Ascending aorta (tissue), 2 donors: ENCODE measurements at regions not wholly inside any gene's neighbourhood (a gene's known extent, or its start where the extent isn't known, plus 50 kb on each side); places are given as distances from the start of the nearest gene placed in this dataset.

Experiments
- DNase-seq, 2 donors: peaks; one replicate each; pipeline ENCODE4 v3.0.0-alpha.2; 2019; ENCODE audit warnings: low spot score in 2 of 2
- H3K27ac ChIP-seq, 2 donors: fragments of 200-600 bp; sonication (generic); one replicate each; pipeline ENCODE4 v1.5.1; 2016 to 2017; ENCODE audit warnings: mild to moderate bottlenecking in 1 of 2
- H3K27me3 ChIP-seq: fragments of 200-600 bp; sonication (generic); one replicate; pipeline ENCODE4 v1.5.1; 2017
- H3K36me3 ChIP-seq, 2 donors: fragments of 200-600 bp; sonication (generic); one replicate each; pipeline ENCODE4 v1.5.1; 2016
- H3K4me1 ChIP-seq, 2 donors: fragments of 200-600 bp; sonication (generic); one replicate each; pipeline ENCODE4 v1.5.1; 2016 to 2017; ENCODE audit warnings: mild to moderate bottlenecking in 1 of 2
- H3K4me3 ChIP-seq, 2 donors: fragments of 200-600 bp; sonication (generic); one replicate each; pipeline ENCODE4 v1.5.1; 2016 to 2017; ENCODE audit warnings: mild to moderate bottlenecking in 1 of 2
- H3K9me3 ChIP-seq, 2 donors: fragments of 200-600 bp; sonication (generic); one replicate each; pipeline ENCODE4 v1.5.1; 2016
- intact Hi-C: fragments of 100-400 bp; cut with DNase I; formaldehyde crosslinking; loops from one replicate; pipeline ENCODE4 v1.15.1; 2023
- TF ChIP-seq, protein P1 (sequence below), 3 experiments: fragments of 200-600 bp in 2 of 3; fragments of 450-650 bp in 1 of 3; sonication (generic) in 2 of 3; IDR thresholded peaks; one replicate each; pipeline ENCODE4 v1.5.1; 2016 to 2019; ENCODE audit warnings: antibody characterized with exemption in 3 of 3, mild to moderate bottlenecking in 1 of 3, moderate library complexity in 1 of 3

DNA sequence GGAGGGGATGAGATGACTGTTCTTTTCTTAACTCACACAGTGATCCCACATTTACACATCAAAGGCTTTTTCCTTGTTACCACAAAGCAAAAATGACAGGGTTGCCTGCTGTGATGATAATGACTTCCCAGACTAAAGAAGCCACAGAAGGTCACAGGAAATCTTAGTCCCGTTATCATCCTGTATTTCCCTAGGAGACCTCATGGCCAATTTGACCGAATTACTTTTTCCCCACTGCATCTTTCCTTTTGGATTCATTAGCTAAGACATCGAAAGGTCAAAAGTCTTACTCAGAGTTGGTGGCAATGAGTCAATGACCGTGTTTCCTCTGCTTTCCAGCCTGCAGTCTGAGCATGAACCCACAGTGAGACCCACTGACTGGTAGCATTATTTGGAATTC is 130.1 kb upstream of the INHBA start:
- H3K27me3 ChIP-seq = no peaks in the 10 kb centered on the region
- H3K27ac ChIP-seq = no peak overlapping the region
- no peaks in the 10 kb centered on the region for H3K9me3 ChIP-seq
- intact Hi-C loops = no loop called here
- H3K4me1 ChIP-seq = peaks cover 0 to 11% of the 10 kb centered on the region in 2 donors
- no peak for DNase-seq
- H3K36me3 ChIP-seq = no peaks in the 10 kb centered on the region
- TF ChIP-seq, protein P1, sequence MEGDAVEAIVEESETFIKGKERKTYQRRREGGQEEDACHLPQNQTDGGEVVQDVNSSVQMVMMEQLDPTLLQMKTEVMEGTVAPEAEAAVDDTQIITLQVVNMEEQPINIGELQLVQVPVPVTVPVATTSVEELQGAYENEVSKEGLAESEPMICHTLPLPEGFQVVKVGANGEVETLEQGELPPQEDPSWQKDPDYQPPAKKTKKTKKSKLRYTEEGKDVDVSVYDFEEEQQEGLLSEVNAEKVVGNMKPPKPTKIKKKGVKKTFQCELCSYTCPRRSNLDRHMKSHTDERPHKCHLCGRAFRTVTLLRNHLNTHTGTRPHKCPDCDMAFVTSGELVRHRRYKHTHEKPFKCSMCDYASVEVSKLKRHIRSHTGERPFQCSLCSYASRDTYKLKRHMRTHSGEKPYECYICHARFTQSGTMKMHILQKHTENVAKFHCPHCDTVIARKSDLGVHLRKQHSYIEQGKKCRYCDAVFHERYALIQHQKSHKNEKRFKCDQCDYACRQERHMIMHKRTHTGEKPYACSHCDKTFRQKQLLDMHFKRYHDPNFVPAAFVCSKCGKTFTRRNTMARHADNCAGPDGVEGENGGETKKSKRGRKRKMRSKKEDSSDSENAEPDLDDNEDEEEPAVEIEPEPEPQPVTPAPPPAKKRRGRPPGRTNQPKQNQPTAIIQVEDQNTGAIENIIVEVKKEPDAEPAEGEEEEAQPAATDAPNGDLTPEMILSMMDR (IDR thresholded peaks at IDR 0.05) = no peak
- no peak overlapping the region for H3K4me3 ChIP-seq

DNA sequence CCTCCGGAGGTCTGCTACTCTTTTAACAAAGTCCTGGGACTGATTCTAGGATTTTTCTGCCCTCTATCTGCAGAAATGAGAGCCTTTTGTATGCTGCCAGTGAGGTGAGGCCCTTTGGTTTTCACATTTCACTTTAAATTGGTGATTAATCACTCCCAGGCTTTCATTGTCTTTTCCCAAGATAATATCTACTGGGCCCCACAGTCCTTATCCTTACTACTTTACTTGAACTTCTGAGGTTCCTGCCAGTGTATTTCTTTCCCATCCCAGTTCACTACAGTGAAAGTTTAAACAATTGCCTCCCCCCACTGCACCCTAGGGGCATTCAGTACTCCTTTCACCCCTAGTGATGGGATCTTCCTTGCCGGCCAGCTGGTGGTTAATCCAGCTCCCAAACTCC is 127.4 kb upstream of the INHBA start:
- no peaks in the 10 kb centered on the region for H3K27me3 ChIP-seq
- TF ChIP-seq, protein P1 (IDR thresholded peaks at IDR 0.05) = no peak

DNA sequence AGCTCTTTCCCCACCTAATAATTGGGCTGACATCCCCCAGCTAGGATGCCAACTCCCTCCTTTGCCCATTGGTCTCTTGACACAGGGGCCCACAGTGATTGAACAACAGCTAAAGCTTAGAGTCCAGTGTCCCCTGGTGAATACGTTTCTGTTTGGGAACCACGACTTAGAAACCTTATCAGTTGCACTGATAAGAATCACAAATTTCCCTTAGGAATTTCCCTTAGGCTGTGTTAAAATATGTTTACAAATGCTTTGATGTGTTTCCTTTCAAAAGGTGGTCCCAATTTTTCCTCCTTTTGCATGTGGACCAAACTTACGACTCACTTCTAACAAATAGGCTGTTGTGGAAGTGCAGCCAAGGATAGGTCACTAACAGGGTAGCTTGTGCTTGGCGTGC is 126.0 kb upstream of the INHBA start:
- DNase-seq = no peak
- Histone ChIP-seq H3K36me3 (no peaks in the 10 kb centered on the region), H3K27ac (no peak overlapping the region), H3K27me3 (no peaks in the 10 kb centered on the region), H3K9me3 (no peaks in the 10 kb centered on the region), H3K4me1 (peaks cover 0 to 16% of the 10 kb centered on the region in 2 donors), H3K4me3 (no peak overlapping the region)
- TF ChIP-seq, protein P1 (IDR thresholded peaks at IDR 0.05) = no peak
- intact Hi-C loops = no loop called here

More for the DNA sequence above, 127.4 kb upstream of the INHBA start:
- Histone ChIP-seq H3K9me3 (no peaks in the 10 kb centered on the region), H3K4me3 (no peak overlapping the region), H3K27ac (no peak overlapping the region), H3K4me1 (peaks cover 0 to 9% of the 10 kb centered on the region in 2 donors), H3K36me3 (no peaks in the 10 kb centered on the region)
- DNase-seq = no peak
- intact Hi-C loops = no loop called here

DNA sequence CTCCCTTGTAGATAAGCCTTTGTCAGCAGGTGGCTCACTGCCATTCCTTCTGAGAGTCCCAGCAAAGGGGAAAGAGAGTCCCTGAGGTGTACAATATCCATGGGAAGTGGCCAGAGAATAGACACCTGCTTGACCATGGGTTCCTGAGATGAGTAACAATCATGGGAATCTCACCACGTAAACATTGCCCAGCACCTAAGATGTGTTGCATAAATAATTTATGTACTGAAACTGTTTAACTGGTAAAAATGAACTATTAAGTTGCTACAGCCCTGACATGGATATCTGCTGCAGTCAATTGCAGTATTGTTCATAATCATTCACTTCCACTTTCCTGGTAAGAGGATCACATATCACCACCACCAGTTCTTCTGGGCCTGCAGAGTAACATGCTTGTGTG is 123.8 kb upstream of the INHBA start:
- no peak overlapping the region for H3K27ac ChIP-seq
- no peaks in the 10 kb centered on the region for H3K9me3 ChIP-seq
- no peaks in the 10 kb centered on the region for H3K27me3 ChIP-seq
- H3K4me1 ChIP-seq = peaks cover 0 to 33% of the 10 kb centered on the region in 2 donors
- DNase-seq = no peak
- TF ChIP-seq, protein P1 (IDR thresholded peaks at IDR 0.05) = no peak
- intact Hi-C loops = no loop called here
- H3K36me3 ChIP-seq = no peaks in the 10 kb centered on the region
- H3K4me3 ChIP-seq = no peak overlapping the region

DNA sequence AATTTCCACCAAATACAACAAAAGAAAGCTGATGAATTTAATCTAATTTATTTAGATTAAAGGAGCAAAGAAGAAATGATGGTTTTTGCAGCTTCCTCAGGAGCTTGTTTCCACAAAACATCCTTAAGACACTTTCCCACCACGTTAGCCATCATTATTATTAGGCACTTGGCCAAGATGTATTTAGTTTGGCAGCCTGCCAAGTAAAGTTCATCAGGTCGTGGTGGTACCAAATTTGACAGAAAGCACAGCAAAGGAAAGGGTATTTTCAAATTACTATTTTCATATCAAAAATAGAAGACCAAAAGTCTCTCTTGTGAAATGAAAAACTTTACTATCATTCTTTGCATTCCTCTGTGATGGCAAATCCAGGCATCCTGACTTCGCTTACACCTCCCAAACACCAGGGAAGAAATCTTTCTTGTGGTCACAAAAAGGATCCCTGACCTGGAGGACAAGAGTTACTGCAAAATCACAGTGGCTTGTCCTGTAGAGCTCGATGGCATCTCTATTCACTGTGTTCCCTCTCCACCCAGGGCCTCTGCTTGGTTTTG is 123.1 kb upstream of the INHBA start:
- TF ChIP-seq, protein P1 (IDR thresholded peaks at IDR 0.05) = no peak

DNA sequence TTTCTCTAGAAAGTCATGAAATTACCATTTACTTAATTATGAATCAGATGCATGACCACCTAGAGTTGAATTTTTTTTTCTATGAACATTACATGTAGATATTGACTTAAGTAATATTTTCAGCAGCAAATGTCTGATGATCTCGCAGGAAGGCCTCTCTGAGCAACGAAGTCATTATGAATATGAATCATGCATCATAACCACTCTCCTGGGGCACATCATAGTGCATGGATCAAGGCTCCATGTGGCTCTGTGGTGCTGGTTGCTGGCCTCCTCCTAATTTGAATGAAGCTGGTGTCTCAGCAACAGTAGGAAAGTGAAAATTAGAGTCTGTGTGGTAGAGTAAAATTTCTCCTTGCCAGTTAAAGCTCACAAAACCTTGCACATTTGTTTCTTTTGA is 121.4 kb upstream of the INHBA start:
- H3K27me3 ChIP-seq = no peaks in the 10 kb centered on the region
- H3K36me3 ChIP-seq = no peaks in the 10 kb centered on the region
- intact Hi-C loops = loop anchor here (5.0 kb wide), 1 partner anchor 37 kb away; no protein-coding TSS in a partner anchor
- peaks cover 0 to 43% of the 10 kb centered on the region in 2 donors for H3K4me1 ChIP-seq
- no peak for DNase-seq
- H3K4me3 ChIP-seq = no peak overlapping the region
- H3K27ac ChIP-seq = peak overlapping the region in 1 of 2 donors; percentile 81
- H3K9me3 ChIP-seq = peaks cover 0 to 4% of the 10 kb centered on the region in 2 donors
- TF ChIP-seq, protein P1 (IDR thresholded peaks at IDR 0.05) = no peak

More for the DNA sequence above, 123.1 kb upstream of the INHBA start:
- H3K27me3 ChIP-seq = no peaks in the 10 kb centered on the region
- no peaks in the 10 kb centered on the region for H3K9me3 ChIP-seq
- intact Hi-C loops = no loop called here
- DNase-seq = no peak
- H3K36me3 ChIP-seq = no peaks in the 10 kb centered on the region
- peaks cover 0 to 35% of the 10 kb centered on the region in 2 donors for H3K4me1 ChIP-seq
- no peak overlapping the region for H3K27ac ChIP-seq
- no peak overlapping the region for H3K4me3 ChIP-seq
